ENCODE measurements at regions not wholly inside any gene's neighbourhood (a gene's known extent, or its start where the extent isn't known, plus 50 kb on each side); places are given as distances from the start of the nearest gene placed in this dataset.

GRCh38 chr9:106058460-106058859, 364.1 kb downstream of the TMEM38B start:
- no peaks in the 10 kb centered on the region for H3K79me1 ChIP-seq (ENCODE audit: insufficient read depth, low read depth, low read length, poor library complexity, severe bottlenecking)
- H3K4me1 ChIP-seq (ENCODE audit: insufficient read depth, low read length): no peaks in the 10 kb centered on the region
- Mint-ChIP-seq H3K36me3 (ENCODE audit: insufficient read depth in 1 of 3, low read depth in 3 of 3) (peaks cover 5 to 21% (median 8%) of the 10 kb centered on the region in 3 experiments; a peak in 6 of 7 replicates), H3K4me3 (no peak overlapping the region), H3K4me1 (peaks cover 0 to 3% of the 10 kb centered on the region in 2 experiments; a peak in 1 of 4 replicates), H3K27ac (no peak overlapping the region), H3K9me3 (peaks cover 14 to 20% of the 10 kb centered on the region in 2 experiments), H3K27me3 (ENCODE audit: low read depth) (no peaks in the 10 kb centered on the region)
- no peak overlapping the region for H2BK120ac ChIP-seq (ENCODE audit: low read depth, low read length, poor library complexity, severe bottlenecking)
- WGBS (ENCODE audit: extremely low coverage, insufficient read length, low lambda C conversion rate): no CpG with 5 or more reads among the region's 8 CpGs
- H3K23ac ChIP-seq (ENCODE audit: insufficient read length, low read depth, low read length): no peak overlapping the region
- no peaks in the 10 kb centered on the region for H4K20me1 ChIP-seq (ENCODE audit: control insufficient read depth, insufficient read depth, insufficient read length)
- H3K4me2 ChIP-seq (ENCODE audit: insufficient read depth, insufficient read length, low read length): no peak overlapping the region
- no peak overlapping the region for H3K27ac ChIP-seq (ENCODE audit: insufficient read length, low read depth, low read length)
- no peak overlapping the region for H2BK5ac ChIP-seq (ENCODE audit: insufficient read length, low read length)
- TF ChIP-seq CTCF (conservative IDR thresholded peaks at IDR 0.05): no peak
- no peak overlapping the region for H4K91ac ChIP-seq (ENCODE audit: insufficient read length, low read depth, low read length)
- H3K79me2 ChIP-seq (ENCODE audit: insufficient read depth, low read length): no peaks in the 10 kb centered on the region
- H3K9me3 ChIP-seq (ENCODE audit: control insufficient read depth, low read depth, low read length): no peaks in the 10 kb centered on the region
- H3K27me3 ChIP-seq (ENCODE audit: insufficient read depth, low read length): no peaks in the 10 kb centered on the region
- no peak overlapping the region for H2AFZ ChIP-seq (ENCODE audit: low read length)
- H3T11ph ChIP-seq (ENCODE audit: low read length): no peak overlapping the region
- DNase-seq: no peak
- H2BK20ac ChIP-seq (ENCODE audit: low read depth, low read length, poor library complexity, severe bottlenecking): no peak overlapping the region
- no peaks in the 10 kb centered on the region for H3K23me2 ChIP-seq (ENCODE audit: insufficient read length, low read depth, low read length, poor library complexity, severe bottlenecking)
- no peak overlapping the region for H2AK5ac ChIP-seq (ENCODE audit: insufficient read length, low read length)
- H3K18ac ChIP-seq (ENCODE audit: insufficient read length, low read depth, low read length): peak overlapping the region; percentile 38
- H4K8ac ChIP-seq (replicated peaks; ENCODE audit: insufficient read length, low read depth, low read length): no peak overlapping the region
- H2BK15ac ChIP-seq (ENCODE audit: low read depth, low read length): 0 out of 2 replicates have a peak overlapping the region, but pooled peaks have one; percentile 15
- H2BK12ac ChIP-seq (ENCODE audit: insufficient read length, low read depth, low read length): no peak overlapping the region
- no peak overlapping the region for H3K14ac ChIP-seq (ENCODE audit: insufficient read depth, low read length)
- H3K4ac ChIP-seq (ENCODE audit: low read depth, low read length): no peak overlapping the region
- H4K5ac ChIP-seq (ENCODE audit: insufficient read length, low read depth, low read length): no peak overlapping the region
- H3K9ac ChIP-seq (ENCODE audit: extremely low read depth, insufficient read length, low read length): no peak overlapping the region
- H3K56ac ChIP-seq (ENCODE audit: insufficient read length, low read depth, low read length): no peak overlapping the region

Measured in H9 (cell line).